CD4-positive, alpha-beta T cell (primary cell): ENCODE measurements at regions not wholly inside any gene's neighbourhood (a gene's known extent, or its start where the extent isn't known, plus 50 kb on each side); places are given as distances from the start of the nearest gene placed in this dataset.
"Not testable (repeated sequence)": the region's sequence is repeated elsewhere in the genome, so short reads cannot be mapped to it uniquely, and the experiment has no call there.

Experiments
- ATAC-seq: fragments of 200-7000 bp; cut with Tn5 transposase; one replicate; pipeline ENCODE4 v1.10.0; 2022; ENCODE audit warnings: mild to moderate bottlenecking; ENCODE audit not compliant: poor library complexity
- CTCF ChIA-PET: fragments of 350-600 bp; sonication (Branson Sonifier 250); formaldehyde crosslinking; loops from one replicate; lab custom pipeline; 2021; ENCODE audit warnings: antibody characterized with exemption, inconsistent platforms; lab: Charles Lee
- POLR2A ChIA-PET: fragments of 350-600 bp; sonication (Branson Sonifier 250); formaldehyde crosslinking; loops from one replicate; lab custom pipeline; 2021; ENCODE audit warnings: antibody characterized with exemption, inconsistent platforms; lab: Charles Lee
- DNase-seq, 14 experiments: peaks; one replicate each; pipeline ENCODE4 v3.0.0-alpha.2; 2013 to 2020; ENCODE audit warnings: mixed read lengths in 2 of 14
- H3K27ac ChIP-seq, 2 donors: one replicate each; pipeline versions ENCODE4 v1.5.1 to v1.7.0; 2013; ENCODE audit warnings: low read length in 2 of 2, low read depth in 1 of 2, mild to moderate bottlenecking in 1 of 2
- H3K27me3 ChIP-seq, 2 experiments: 1 replicate in 1 of 2; 2 replicates in 1 of 2; pipeline versions ENCODE4 v1.6.1 to v1.7.0; 2013; ENCODE audit warnings: low read length in 2 of 2, control low read depth in 1 of 2, mild to moderate bottlenecking in 1 of 2, moderate library complexity in 1 of 2; ENCODE audit not compliant: insufficient read depth in 2 of 2, control insufficient read depth in 1 of 2
- H3K36me3 ChIP-seq: one replicate; pipeline ENCODE4 v1.6.1; 2013; ENCODE audit warnings: low read length, control low read depth; ENCODE audit not compliant: insufficient read depth
- H3K4me1 ChIP-seq: one replicate; pipeline ENCODE4 v1.6.1; 2013; ENCODE audit warnings: low read length, control low read depth; ENCODE audit not compliant: insufficient read depth
- H3K4me3 ChIP-seq: one replicate; pipeline ENCODE4 v1.5.1; 2013; ENCODE audit warnings: mild to moderate bottlenecking, low read length, moderate library complexity
- H3K9me3 ChIP-seq, 2 experiments: 1 replicate in 1 of 2; 2 replicates in 1 of 2; pipeline versions ENCODE4 v1.6.1 to v1.7.0; 2013; ENCODE audit warnings: low read length in 2 of 2, mild to moderate bottlenecking in 2 of 2, control low read depth in 1 of 2, moderate library complexity in 1 of 2; ENCODE audit not compliant: control insufficient read depth in 1 of 2, insufficient read depth in 1 of 2
- H3K27ac Mint-ChIP-seq: one replicate; pipeline ENCODE4 v1.8.0; 2020; ENCODE audit warnings: mixed read lengths
- H3K27me3 Mint-ChIP-seq: one replicate; pipeline ENCODE4 v1.8.0; 2021; ENCODE audit warnings: mixed read lengths
- H3K36me3 Mint-ChIP-seq: one replicate; pipeline ENCODE4 v1.8.0; 2021; ENCODE audit warnings: low read depth, mixed read lengths
- H3K4me1 Mint-ChIP-seq: one replicate; pipeline ENCODE4 v1.8.0; 2021; ENCODE audit warnings: low read depth, mixed read lengths
- H3K4me3 Mint-ChIP-seq: one replicate; pipeline ENCODE4 v1.8.0; 2020; ENCODE audit warnings: mild to moderate bottlenecking, mixed read lengths
- H3K9me3 Mint-ChIP-seq: one replicate; pipeline ENCODE4 v1.8.0; 2020; ENCODE audit warnings: mixed read lengths
- CTCF ChIP-seq: fragments of 200-600 bp; IDR thresholded peaks from one replicate; pipeline ENCODE4 v1.8.0; 2022; ENCODE audit warnings: antibody characterized with exemption, mild to moderate bottlenecking
- intact Hi-C, 2 experiments: fragments of 100-400 bp; cut with DNase I in 1 of 2; cut with micrococcal nuclease in 1 of 2; formaldehyde crosslinking; loops; one replicate each; pipeline versions ENCODE4 v1.15.1 to v1.9.0; 2023 to 2025; cut with DNase I, micrococcal nuclease

GRCh38 chr5:142235870-142236672 is 88.8 kb downstream of the SPRY4 start:
- no peak for TF ChIP-seq CTCF
- CTCF ChIA-PET = no interaction called here
- Mint-ChIP-seq H3K9me3 (no peaks in the 10 kb centered on the region), H3K4me1 (peaks cover 6% of the 10 kb centered on the region), H3K36me3 (no peaks in the 10 kb centered on the region), H3K27me3 (peaks cover 7% of the 10 kb centered on the region), H3K4me3 (no peak overlapping the region), H3K27ac (no peak overlapping the region)
- ATAC-seq (no peak), DNase-seq (no peak)
- Histone ChIP-seq H3K9me3 (peaks cover 0 to 3% of the 10 kb centered on the region in 2 experiments), H3K36me3 (no peaks in the 10 kb centered on the region), H3K27ac (no peak overlapping the region), H3K4me1 (no peaks in the 10 kb centered on the region), H3K4me3 (no peak overlapping the region), H3K27me3 (peaks cover 0 to 2% of the 10 kb centered on the region in 2 experiments)
- POLR2A ChIA-PET = interaction anchor here (1.0 kb wide), 1 partner anchor 14 kb away, joined by 3 read pairs; no protein-coding TSS in a partner anchor
- intact Hi-C loops = no loop called here

GRCh38 chr5:142235050-142235797 is 89.6 kb downstream of the SPRY4 start:
- Histone ChIP-seq H3K27me3 (peaks cover 0 to 2% of the 10 kb centered on the region in 2 experiments), H3K27ac (no peak overlapping the region), H3K4me1 (no peaks in the 10 kb centered on the region), H3K4me3 (no peak overlapping the region), H3K36me3 (no peaks in the 10 kb centered on the region), H3K9me3 (peaks cover 0 to 3% of the 10 kb centered on the region in 2 experiments)
- Mint-ChIP-seq H3K4me1 (peaks cover 6% of the 10 kb centered on the region), H3K9me3 (no peaks in the 10 kb centered on the region), H3K27me3 (peaks cover 7% of the 10 kb centered on the region), H3K27ac (no peak overlapping the region), H3K36me3 (no peaks in the 10 kb centered on the region), H3K4me3 (no peak overlapping the region)
- ATAC-seq (no peak), DNase-seq (no peak)
- ChIA-PET POLR2A (interaction anchor here (1.0 kb wide), 1 partner anchor 13 kb away, joined by 3 read pairs; no protein-coding TSS in a partner anchor), CTCF (interaction anchor here (0.7 kb wide), 1 partner anchor 1888 kb away, joined by 3 read pairs; no protein-coding TSS in a partner anchor)
- no peak for TF ChIP-seq CTCF
- intact Hi-C loops = no loop called here

- Histone ChIP-seq H3K4me3 (no peak overlapping the region), H3K4me1 (no peaks in the 10 kb centered on the region), H3K27ac (no peak overlapping the region), H3K9me3 (peaks cover 0 to 3% of the 10 kb centered on the region in 2 experiments), H3K36me3 (no peaks in the 10 kb centered on the region), H3K27me3 (peaks cover 0 to 2% of the 10 kb centered on the region in 2 experiments)
- DNase-seq (no peak), ATAC-seq (no peak)
- Mint-ChIP-seq H3K36me3 (no peaks in the 10 kb centered on the region), H3K4me3 (no peak overlapping the region), H3K4me1 (peaks cover 6% of the 10 kb centered on the region), H3K27ac (no peak overlapping the region), H3K27me3 (peaks cover 7% of the 10 kb centered on the region), H3K9me3 (no peaks in the 10 kb centered on the region)
- no peak for TF ChIP-seq CTCF
- ChIA-PET POLR2A (interaction anchor here (0.7 kb wide), 1 partner anchor 10 kb away, joined by 4 read pairs; no protein-coding TSS in a partner anchor), CTCF (no interaction called here)
- intact Hi-C loops = no loop called here
These were observed 91.5 kb downstream of the SPRY4 start for GRCh38 chr5:142233083-142234032.

GRCh38 chr5:142230949-142231348 is 93.9 kb downstream of the SPRY4 start:
- intact Hi-C loops, H3K4me3 Mint-ChIP-seq, H3K36me3 ChIP-seq, DNase-seq, CTCF ChIA-PET, H3K4me3 ChIP-seq, H3K36me3 Mint-ChIP-seq, H3K9me3 ChIP-seq, POLR2A ChIA-PET, ATAC-seq, H3K4me1 ChIP-seq, H3K9me3 Mint-ChIP-seq, H3K27ac ChIP-seq, H3K27me3 Mint-ChIP-seq, H3K27ac Mint-ChIP-seq, H3K4me1 Mint-ChIP-seq, H3K27me3 ChIP-seq: not testable (repeated sequence)
